ENCODE measurements at regions not wholly inside any gene's neighbourhood (a gene's known extent, or its start where the extent isn't known, plus 50 kb on each side); places are given as distances from the start of the nearest gene placed in this dataset.

DNA sequence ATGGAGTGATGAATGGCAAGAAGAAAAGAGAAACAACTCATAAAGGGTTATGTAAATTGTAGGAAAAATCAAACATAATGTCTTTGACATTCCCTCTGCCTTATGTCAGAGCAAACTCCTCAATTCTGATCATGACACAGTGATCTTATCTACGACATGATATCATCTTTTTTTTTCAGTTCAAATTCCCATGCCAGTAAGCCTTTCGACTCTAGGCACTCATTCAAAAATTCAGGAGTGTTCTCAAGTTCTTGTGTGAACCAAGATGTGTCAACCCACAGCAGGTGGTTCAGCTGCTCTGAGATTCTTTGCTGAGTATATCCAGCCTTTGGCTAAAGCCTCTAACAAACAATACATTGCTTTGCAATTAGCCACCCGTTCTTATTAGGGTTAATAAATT, 97.1 kb upstream of the ESRRG start:
- TF ChIP-seq, protein P1, sequence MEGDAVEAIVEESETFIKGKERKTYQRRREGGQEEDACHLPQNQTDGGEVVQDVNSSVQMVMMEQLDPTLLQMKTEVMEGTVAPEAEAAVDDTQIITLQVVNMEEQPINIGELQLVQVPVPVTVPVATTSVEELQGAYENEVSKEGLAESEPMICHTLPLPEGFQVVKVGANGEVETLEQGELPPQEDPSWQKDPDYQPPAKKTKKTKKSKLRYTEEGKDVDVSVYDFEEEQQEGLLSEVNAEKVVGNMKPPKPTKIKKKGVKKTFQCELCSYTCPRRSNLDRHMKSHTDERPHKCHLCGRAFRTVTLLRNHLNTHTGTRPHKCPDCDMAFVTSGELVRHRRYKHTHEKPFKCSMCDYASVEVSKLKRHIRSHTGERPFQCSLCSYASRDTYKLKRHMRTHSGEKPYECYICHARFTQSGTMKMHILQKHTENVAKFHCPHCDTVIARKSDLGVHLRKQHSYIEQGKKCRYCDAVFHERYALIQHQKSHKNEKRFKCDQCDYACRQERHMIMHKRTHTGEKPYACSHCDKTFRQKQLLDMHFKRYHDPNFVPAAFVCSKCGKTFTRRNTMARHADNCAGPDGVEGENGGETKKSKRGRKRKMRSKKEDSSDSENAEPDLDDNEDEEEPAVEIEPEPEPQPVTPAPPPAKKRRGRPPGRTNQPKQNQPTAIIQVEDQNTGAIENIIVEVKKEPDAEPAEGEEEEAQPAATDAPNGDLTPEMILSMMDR (IDR thresholded peaks at IDR 0.05; ENCODE audit: low read depth, low read length, poor library complexity, severe bottlenecking): no peak
- no peak for TF ChIP-seq EZH2phosphoT487 (IDR thresholded peaks at IDR 0.05; ENCODE audit: borderline replicate concordance, low read length)

All from DOHH2 (cell line).